ENCODE measurements at regions not wholly inside any gene's neighbourhood (a gene's known extent, or its start where the extent isn't known, plus 50 kb on each side); places are given as distances from the start of the nearest gene placed in this dataset.
"Not testable (repeated sequence)": the region's sequence is repeated elsewhere in the genome, so short reads cannot be mapped to it uniquely, and the experiment has no call there.

DNA sequence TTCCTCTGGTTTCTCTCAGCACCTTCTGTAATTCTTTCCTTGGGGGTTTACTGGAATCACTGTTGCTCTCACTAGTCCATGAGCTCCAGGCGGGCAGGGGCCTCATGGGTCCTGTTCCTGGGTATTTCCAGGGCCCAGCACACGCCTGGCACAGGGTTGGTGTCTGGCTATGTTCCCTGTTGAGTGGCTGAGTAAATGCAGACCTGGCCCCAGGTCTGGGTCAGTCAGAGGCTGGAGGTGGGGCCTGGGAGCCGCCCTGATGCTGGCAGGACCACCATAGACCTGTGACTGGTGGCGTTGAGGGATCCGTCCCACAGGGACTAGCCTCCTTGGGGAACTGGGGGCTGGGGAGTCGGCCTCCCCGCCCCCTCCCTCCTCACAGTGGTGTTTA lies 313.4 kb downstream of the PTPRU start:
- not testable (repeated sequence) for H3K9me3 ChIP-seq (ENCODE audit: control insufficient read depth in 2 of 2, low read length in 2 of 2); H3K27me3 ChIP-seq (ENCODE audit: control insufficient read depth, insufficient read depth, low read length); H3K4me3 Mint-ChIP-seq; H3K27me3 Mint-ChIP-seq; H3K4me1 Mint-ChIP-seq; DNase-seq; H3K4me3 ChIP-seq (ENCODE audit: low read depth, low read length); H3K27ac ChIP-seq (ENCODE audit: insufficient read depth, low read length, poor library complexity, severe bottlenecking); H3K9me3 Mint-ChIP-seq; H3K27ac Mint-ChIP-seq; H3K36me3 Mint-ChIP-seq; H3K36me3 ChIP-seq (ENCODE audit: control insufficient read depth, insufficient read depth, low read length); H3K4me1 ChIP-seq (ENCODE audit: control insufficient read depth, insufficient read depth, low read length, poor library complexity, severe bottlenecking); ATAC-seq (ENCODE audit: low read depth in 2 of 2)

DNA sequence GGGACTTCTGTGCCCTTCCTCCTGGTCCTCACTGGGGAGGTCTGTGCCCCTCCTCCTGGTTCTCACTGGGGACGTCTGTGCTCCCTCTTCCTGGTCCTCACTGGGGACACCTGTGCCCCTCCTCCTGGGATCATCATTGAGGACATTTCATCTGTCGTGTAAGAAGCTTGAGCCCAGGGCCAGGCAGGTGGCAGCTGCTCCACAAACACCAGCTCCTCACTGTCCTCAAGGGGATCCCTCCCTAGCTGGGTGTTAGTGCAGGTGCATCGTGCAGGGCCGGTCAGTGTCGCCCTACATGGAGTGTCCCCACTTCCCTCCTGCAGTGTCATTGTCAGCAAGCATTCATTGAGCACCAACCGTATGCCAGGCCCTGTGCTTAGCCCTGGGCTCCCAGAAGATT lies 312.7 kb downstream of the PTPRU start:
- H3K4me1 ChIP-seq (ENCODE audit: control insufficient read depth, insufficient read depth, low read length, poor library complexity, severe bottlenecking), result no peaks in the 10 kb centered on the region
- no peaks in the 10 kb centered on the region for H3K36me3 Mint-ChIP-seq
- H3K9me3 ChIP-seq (ENCODE audit: control insufficient read depth in 2 of 2, low read length in 2 of 2), result no peaks in the 10 kb centered on the region
- H3K27me3 ChIP-seq (ENCODE audit: control insufficient read depth, insufficient read depth, low read length), result no peaks in the 10 kb centered on the region
- H3K4me3 ChIP-seq (ENCODE audit: low read depth, low read length), result no peak overlapping the region
- H3K27ac ChIP-seq (ENCODE audit: insufficient read depth, low read length, poor library complexity, severe bottlenecking), result no peak overlapping the region
- H3K9me3 Mint-ChIP-seq, result peaks cover 0 to 5% (median 0%) of the 10 kb centered on the region in 7 donors
- H3K27ac Mint-ChIP-seq, result no peak overlapping the region
- DNase-seq (no peak), ATAC-seq (ENCODE audit: low read depth in 2 of 2) (no peak)
- H3K27me3 Mint-ChIP-seq, result peaks cover 4% of the 10 kb centered on the region
- no peak overlapping the region for H3K4me3 Mint-ChIP-seq
- no peaks in the 10 kb centered on the region for H3K36me3 ChIP-seq (ENCODE audit: control insufficient read depth, insufficient read depth, low read length)
- no peaks in the 10 kb centered on the region for H3K4me1 Mint-ChIP-seq

DNA sequence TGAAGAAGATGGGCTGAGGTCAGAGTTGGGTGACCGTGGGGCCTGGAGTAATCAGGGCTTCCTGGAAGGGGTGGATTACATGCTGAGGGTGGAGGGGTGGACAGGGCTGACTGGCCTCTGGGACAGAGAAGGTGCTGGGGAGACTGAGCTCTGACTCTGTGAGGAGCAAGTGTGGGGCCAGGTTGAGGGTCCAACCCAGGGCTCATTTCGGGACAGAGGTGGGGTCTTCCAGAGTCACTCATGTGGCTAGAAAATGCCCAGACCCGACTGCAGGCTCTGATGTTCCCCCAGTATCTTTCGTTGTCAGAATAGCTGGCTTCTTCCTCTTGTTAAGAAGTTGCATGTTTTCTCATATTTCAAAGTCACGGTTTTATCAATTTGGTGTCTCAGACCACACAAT lies 311.8 kb downstream of the PTPRU start:
- H3K36me3 ChIP-seq (ENCODE audit: control insufficient read depth, insufficient read depth, low read length), result no peaks in the 10 kb centered on the region
- no peak overlapping the region for H3K4me3 Mint-ChIP-seq
- no peak overlapping the region for H3K4me3 ChIP-seq (ENCODE audit: low read depth, low read length)
- no peaks in the 10 kb centered on the region for H3K27me3 ChIP-seq (ENCODE audit: control insufficient read depth, insufficient read depth, low read length)
- H3K4me1 ChIP-seq (ENCODE audit: control insufficient read depth, insufficient read depth, low read length, poor library complexity, severe bottlenecking), result no peaks in the 10 kb centered on the region
- H3K27ac Mint-ChIP-seq, result no peak overlapping the region
- ATAC-seq (ENCODE audit: low read depth in 2 of 2), result no peak
- H3K36me3 Mint-ChIP-seq, result no peaks in the 10 kb centered on the region
- DNase-seq, result no peak
- H3K4me1 Mint-ChIP-seq, result no peaks in the 10 kb centered on the region
- no peaks in the 10 kb centered on the region for H3K9me3 ChIP-seq (ENCODE audit: control insufficient read depth in 2 of 2, low read length in 2 of 2)
- peaks cover 5% of the 10 kb centered on the region for H3K27me3 Mint-ChIP-seq
- no peak overlapping the region for H3K27ac ChIP-seq (ENCODE audit: insufficient read depth, low read length, poor library complexity, severe bottlenecking)
- peaks cover 0 to 6% (median 0%) of the 10 kb centered on the region in 7 donors for H3K9me3 Mint-ChIP-seq

- DNase-seq (no peak), ATAC-seq (ENCODE audit: low read depth in 2 of 2) (no peak)
- Histone ChIP-seq H3K4me3 (ENCODE audit: low read depth, low read length) (no peak overlapping the region), H3K36me3 (ENCODE audit: control insufficient read depth, insufficient read depth, low read length) (no peaks in the 10 kb centered on the region), H3K9me3 (ENCODE audit: control insufficient read depth in 2 of 2, low read length in 2 of 2) (no peaks in the 10 kb centered on the region), H3K4me1 (ENCODE audit: control insufficient read depth, insufficient read depth, low read length, poor library complexity, severe bottlenecking) (no peaks in the 10 kb centered on the region), H3K27ac (ENCODE audit: insufficient read depth, low read length, poor library complexity, severe bottlenecking) (no peak overlapping the region), H3K27me3 (ENCODE audit: control insufficient read depth, insufficient read depth, low read length) (no peaks in the 10 kb centered on the region)
- Mint-ChIP-seq H3K36me3 (no peaks in the 10 kb centered on the region), H3K4me1 (no peaks in the 10 kb centered on the region), H3K27ac (no peak overlapping the region), H3K9me3 (peaks cover 0 to 6% (median 0%) of the 10 kb centered on the region in 7 donors), H3K27me3 (peaks cover 5% of the 10 kb centered on the region), H3K4me3 (no peak overlapping the region)
These were observed 311.0 kb downstream of the PTPRU start for GRCh38 chr1:29547300-29547699.

DNA sequence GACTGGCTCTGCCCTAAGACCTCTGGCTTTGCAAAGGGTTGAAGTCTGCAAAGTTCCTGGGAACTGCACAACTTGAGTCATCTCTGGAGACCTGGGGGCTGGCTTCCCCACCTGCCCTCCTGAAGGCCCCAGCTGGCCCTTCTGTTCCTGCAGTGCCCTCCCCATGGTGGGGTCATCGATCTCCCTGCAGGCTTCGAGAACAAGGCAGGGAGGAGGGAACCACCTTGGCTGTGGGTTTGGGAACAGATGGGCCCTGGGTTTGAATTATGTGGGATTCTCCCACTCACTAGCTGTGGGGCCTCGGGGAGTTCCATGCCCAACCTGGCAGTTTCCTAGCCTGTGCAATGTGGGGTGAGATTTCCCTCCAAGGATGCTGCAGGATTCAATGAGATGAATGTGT lies 310.2 kb downstream of the PTPRU start:
- no peaks in the 10 kb centered on the region for H3K27me3 ChIP-seq (ENCODE audit: control insufficient read depth, insufficient read depth, low read length)
- DNase-seq (no peak), ATAC-seq (ENCODE audit: low read depth in 2 of 2) (no peak)
- Mint-ChIP-seq H3K27ac (no peak overlapping the region), H3K9me3 (peaks cover 0 to 6% (median 0%) of the 10 kb centered on the region in 7 donors), H3K4me1 (no peaks in the 10 kb centered on the region), H3K27me3 (peaks cover 5% of the 10 kb centered on the region), H3K36me3 (no peaks in the 10 kb centered on the region), H3K4me3 (no peak overlapping the region)
- no peak overlapping the region for H3K27ac ChIP-seq (ENCODE audit: insufficient read depth, low read length, poor library complexity, severe bottlenecking)
- H3K4me1 ChIP-seq (ENCODE audit: control insufficient read depth, insufficient read depth, low read length, poor library complexity, severe bottlenecking), result no peaks in the 10 kb centered on the region
- no peaks in the 10 kb centered on the region for H3K36me3 ChIP-seq (ENCODE audit: control insufficient read depth, insufficient read depth, low read length)
- H3K9me3 ChIP-seq (ENCODE audit: control insufficient read depth in 2 of 2, low read length in 2 of 2), result no peaks in the 10 kb centered on the region
- H3K4me3 ChIP-seq (ENCODE audit: low read depth, low read length), result no peak overlapping the region

DNA sequence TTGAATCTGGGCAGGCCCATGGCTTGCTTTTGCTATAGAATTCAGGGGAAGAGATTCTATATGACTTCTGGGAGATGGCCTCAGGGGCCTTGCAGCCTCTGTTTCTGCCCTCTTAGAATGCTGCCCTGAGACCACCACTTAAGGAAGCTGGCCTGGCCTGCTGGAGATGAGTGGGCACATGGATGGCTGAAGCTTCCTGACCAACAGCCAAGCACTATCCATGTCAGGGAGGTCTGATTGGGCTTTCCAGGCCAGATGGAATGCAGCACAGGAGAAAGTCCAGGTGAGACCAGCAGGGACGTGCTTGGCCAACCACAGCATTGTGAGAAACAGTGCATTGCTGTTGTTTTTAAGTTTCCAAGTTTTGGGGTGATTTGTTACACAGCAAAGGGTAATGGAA lies 308.1 kb downstream of the PTPRU start:
- ATAC-seq (ENCODE audit: low read depth in 2 of 2) (no peak), DNase-seq (no peak)
- H3K27me3 ChIP-seq (ENCODE audit: control insufficient read depth, insufficient read depth, low read length), result no peaks in the 10 kb centered on the region
- no peak overlapping the region for H3K4me3 Mint-ChIP-seq
- H3K4me1 Mint-ChIP-seq, result no peaks in the 10 kb centered on the region
- H3K27ac Mint-ChIP-seq, result no peak overlapping the region
- no peaks in the 10 kb centered on the region for H3K9me3 ChIP-seq (ENCODE audit: control insufficient read depth in 2 of 2, low read length in 2 of 2)
- peaks cover 0 to 3% (median 0%) of the 10 kb centered on the region in 7 donors for H3K9me3 Mint-ChIP-seq
- no peak overlapping the region for H3K27ac ChIP-seq (ENCODE audit: insufficient read depth, low read length, poor library complexity, severe bottlenecking)
- peaks cover 5% of the 10 kb centered on the region for H3K27me3 Mint-ChIP-seq
- no peaks in the 10 kb centered on the region for H3K4me1 ChIP-seq (ENCODE audit: control insufficient read depth, insufficient read depth, low read length, poor library complexity, severe bottlenecking)
- no peaks in the 10 kb centered on the region for H3K36me3 Mint-ChIP-seq
- no peak overlapping the region for H3K4me3 ChIP-seq (ENCODE audit: low read depth, low read length)
- H3K36me3 ChIP-seq (ENCODE audit: control insufficient read depth, insufficient read depth, low read length), result no peaks in the 10 kb centered on the region

DNA sequence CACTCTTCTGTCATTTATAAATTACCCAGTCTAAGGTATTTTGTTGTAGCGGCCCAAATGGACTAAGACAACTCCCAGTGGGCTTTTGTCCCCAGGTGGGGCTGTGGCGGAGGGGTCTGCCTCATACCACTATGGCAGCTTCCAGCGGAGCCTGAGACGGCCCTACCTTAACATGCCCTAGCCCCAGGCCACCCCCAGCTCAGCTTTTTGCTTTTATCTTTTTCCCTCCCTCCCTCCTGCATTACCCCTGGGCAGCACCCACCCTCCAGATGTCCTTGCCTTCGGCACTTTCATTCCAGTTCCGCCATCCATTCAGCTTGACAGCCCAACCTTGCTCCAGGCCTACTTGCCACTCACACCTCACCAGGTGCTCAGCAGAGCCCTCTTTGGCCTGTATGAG lies 307.3 kb downstream of the PTPRU start:
- no peaks in the 10 kb centered on the region for H3K4me1 ChIP-seq (ENCODE audit: control insufficient read depth, insufficient read depth, low read length, poor library complexity, severe bottlenecking)
- H3K27me3 ChIP-seq (ENCODE audit: control insufficient read depth, insufficient read depth, low read length), result no peaks in the 10 kb centered on the region
- Mint-ChIP-seq H3K4me1 (no peaks in the 10 kb centered on the region), H3K27ac (no peak overlapping the region), H3K4me3 (no peak overlapping the region), H3K27me3 (peaks cover 5% of the 10 kb centered on the region), H3K36me3 (no peaks in the 10 kb centered on the region), H3K9me3 (peaks cover 0 to 3% (median 0%) of the 10 kb centered on the region in 7 donors)
- ATAC-seq (ENCODE audit: low read depth in 2 of 2) (no peak), DNase-seq (no peak)
- no peaks in the 10 kb centered on the region for H3K36me3 ChIP-seq (ENCODE audit: control insufficient read depth, insufficient read depth, low read length)
- no peaks in the 10 kb centered on the region for H3K9me3 ChIP-seq (ENCODE audit: control insufficient read depth in 2 of 2, low read length in 2 of 2)
- H3K4me3 ChIP-seq (ENCODE audit: low read depth, low read length), result no peak overlapping the region
- H3K27ac ChIP-seq (ENCODE audit: insufficient read depth, low read length, poor library complexity, severe bottlenecking), result no peak overlapping the region

- Mint-ChIP-seq H3K27ac (no peak overlapping the region), H3K4me3 (no peak overlapping the region), H3K36me3 (no peaks in the 10 kb centered on the region), H3K9me3 (peaks cover 0 to 3% (median 0%) of the 10 kb centered on the region in 7 donors), H3K27me3 (peaks cover 5% of the 10 kb centered on the region), H3K4me1 (no peaks in the 10 kb centered on the region)
- DNase-seq (no peak), ATAC-seq (ENCODE audit: low read depth in 2 of 2) (no peak)
- Histone ChIP-seq H3K27ac (ENCODE audit: insufficient read depth, low read length, poor library complexity, severe bottlenecking) (no peak overlapping the region), H3K9me3 (ENCODE audit: control insufficient read depth in 2 of 2, low read length in 2 of 2) (no peaks in the 10 kb centered on the region), H3K4me3 (ENCODE audit: low read depth, low read length) (no peak overlapping the region), H3K27me3 (ENCODE audit: control insufficient read depth, insufficient read depth, low read length) (no peaks in the 10 kb centered on the region), H3K4me1 (ENCODE audit: control insufficient read depth, insufficient read depth, low read length, poor library complexity, severe bottlenecking) (no peaks in the 10 kb centered on the region), H3K36me3 (ENCODE audit: control insufficient read depth, insufficient read depth, low read length) (no peaks in the 10 kb centered on the region)
These were observed 306.2 kb downstream of the PTPRU start for GRCh38 chr1:29542548-29542947.
